ENCODE measurements at regions not wholly inside any gene's neighbourhood (a gene's known extent, or its start where the extent isn't known, plus 50 kb on each side); places are given as distances from the start of the nearest gene placed in this dataset.

- H3K36me3 Mint-ChIP-seq (ENCODE audit: low read depth) = peaks cover 3% of the 10 kb centered on the region
- peak; percentile 96 for DNase-seq
- peaks cover 36% of the 10 kb centered on the region for H3K4me1 Mint-ChIP-seq (ENCODE audit: low read depth)
- ATAC-seq = peak; percentile 96
- ChIA-PET CTCF (interaction anchor here (1.3 to 1.5 kb wide), 4 partner anchors 34 to 104 kb away, joined by 3 to 4 read pairs (median 4); no protein-coding TSS in a partner anchor), POLR2A (interaction anchor here (0.9 to 1.5 kb wide), 12 partner anchors 11 to 601 kb away, joined by 3 to 9 read pairs (median 3); no protein-coding TSS in a partner anchor)
- TF ChIP-seq, protein P1, sequence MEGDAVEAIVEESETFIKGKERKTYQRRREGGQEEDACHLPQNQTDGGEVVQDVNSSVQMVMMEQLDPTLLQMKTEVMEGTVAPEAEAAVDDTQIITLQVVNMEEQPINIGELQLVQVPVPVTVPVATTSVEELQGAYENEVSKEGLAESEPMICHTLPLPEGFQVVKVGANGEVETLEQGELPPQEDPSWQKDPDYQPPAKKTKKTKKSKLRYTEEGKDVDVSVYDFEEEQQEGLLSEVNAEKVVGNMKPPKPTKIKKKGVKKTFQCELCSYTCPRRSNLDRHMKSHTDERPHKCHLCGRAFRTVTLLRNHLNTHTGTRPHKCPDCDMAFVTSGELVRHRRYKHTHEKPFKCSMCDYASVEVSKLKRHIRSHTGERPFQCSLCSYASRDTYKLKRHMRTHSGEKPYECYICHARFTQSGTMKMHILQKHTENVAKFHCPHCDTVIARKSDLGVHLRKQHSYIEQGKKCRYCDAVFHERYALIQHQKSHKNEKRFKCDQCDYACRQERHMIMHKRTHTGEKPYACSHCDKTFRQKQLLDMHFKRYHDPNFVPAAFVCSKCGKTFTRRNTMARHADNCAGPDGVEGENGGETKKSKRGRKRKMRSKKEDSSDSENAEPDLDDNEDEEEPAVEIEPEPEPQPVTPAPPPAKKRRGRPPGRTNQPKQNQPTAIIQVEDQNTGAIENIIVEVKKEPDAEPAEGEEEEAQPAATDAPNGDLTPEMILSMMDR (IDR thresholded peaks at IDR 0.05) = no peak
- H3K9me3 Mint-ChIP-seq = peaks cover 4% of the 10 kb centered on the region
- peak overlapping the region; percentile 4 for H3K4me3 Mint-ChIP-seq
- no peaks in the 10 kb centered on the region for H3K27me3 Mint-ChIP-seq
- peak overlapping the region; percentile 95 for H3K27ac Mint-ChIP-seq
- intact Hi-C loops (cut with micrococcal nuclease) = no loop called here
These were observed 99.7 kb upstream of the LIPC start for GRCh38 chr15:58331913-58332675.

GRCh38 chr15:58332676-58333400 lies 99.0 kb upstream of the LIPC start:
- ATAC-seq (peak; percentile 54), DNase-seq (no peak)
- Mint-ChIP-seq H3K27ac (peak overlapping the region; percentile 95), H3K36me3 (ENCODE audit: low read depth) (peaks cover 3% of the 10 kb centered on the region), H3K9me3 (peaks cover 4% of the 10 kb centered on the region), H3K4me3 (peak overlapping the region; percentile 4), H3K27me3 (no peaks in the 10 kb centered on the region), H3K4me1 (ENCODE audit: low read depth) (peaks cover 36% of the 10 kb centered on the region)
- intact Hi-C loops (cut with micrococcal nuclease) = no loop called here
- ChIA-PET CTCF (interaction anchor here (1.3 to 1.5 kb wide), 4 partner anchors 35 to 105 kb away, joined by 3 to 4 read pairs (median 4); no protein-coding TSS in a partner anchor), POLR2A (interaction anchor here (0.6 to 1.3 kb wide), 11 partner anchors 14 to 1871 kb away, joined by 3 to 9 read pairs (median 3); no protein-coding TSS in a partner anchor)
- TF ChIP-seq, protein P1 (IDR thresholded peaks at IDR 0.05) = no peak

DNA sequence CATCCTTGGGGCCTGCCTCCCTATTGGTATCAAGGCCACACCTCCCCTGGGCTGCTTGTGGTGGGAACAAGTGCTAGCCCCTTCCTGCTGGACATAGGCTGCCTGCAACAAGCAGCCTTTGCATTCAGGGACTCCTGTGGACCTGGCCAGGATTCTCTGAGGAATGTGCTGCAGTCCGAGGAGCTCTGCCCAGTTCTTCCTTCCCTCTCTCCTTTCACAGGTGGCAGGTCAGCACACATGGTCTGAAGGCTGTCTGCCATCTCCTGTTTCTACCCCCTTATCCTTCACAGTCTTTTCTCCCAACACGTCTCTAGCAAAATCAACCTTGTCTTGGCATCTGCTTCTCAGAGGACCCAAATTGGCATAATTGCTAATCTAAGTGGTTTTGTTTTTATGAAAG lies 97.0 kb upstream of the LIPC start:
- Mint-ChIP-seq H3K4me3 (no peak overlapping the region), H3K36me3 (ENCODE audit: low read depth) (peaks cover 3% of the 10 kb centered on the region), H3K4me1 (ENCODE audit: low read depth) (peaks cover 36% of the 10 kb centered on the region), H3K27ac (no peak overlapping the region), H3K9me3 (peaks cover 4% of the 10 kb centered on the region), H3K27me3 (no peaks in the 10 kb centered on the region)
- CTCF ChIA-PET = interaction anchor here (1.4 kb wide), 1 partner anchor 9 kb away, joined by 4 read pairs; no protein-coding TSS in a partner anchor
- DNase-seq (no peak), ATAC-seq (no peak)
- intact Hi-C loops (cut with micrococcal nuclease) = no loop called here
- POLR2A ChIA-PET = no interaction called here
- TF ChIP-seq, protein P1 (IDR thresholded peaks at IDR 0.05) = no peak

DNA sequence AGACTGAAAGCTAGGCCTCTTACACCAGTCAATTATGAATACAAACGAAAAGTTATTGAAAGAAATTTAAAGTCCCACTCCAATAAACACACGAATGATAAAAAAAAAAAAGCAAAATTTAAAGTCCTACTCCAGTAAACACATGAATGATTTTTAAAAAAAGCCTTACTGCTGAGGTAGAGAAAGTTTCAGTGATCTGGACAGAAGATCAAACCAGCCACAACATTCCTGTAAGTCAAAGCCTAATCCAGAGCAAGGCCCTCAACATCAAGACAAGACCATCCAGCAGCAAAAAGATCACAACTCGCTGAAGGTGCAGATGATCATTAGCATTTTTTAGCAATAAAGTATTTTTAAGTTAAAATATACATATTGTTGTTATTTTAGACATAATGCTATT lies 95.6 kb upstream of the LIPC start:
- ATAC-seq = no peak
- H3K4me1 Mint-ChIP-seq (ENCODE audit: low read depth) = peaks cover 26% of the 10 kb centered on the region
- H3K4me3 Mint-ChIP-seq = no peak overlapping the region
- H3K27ac Mint-ChIP-seq = no peak overlapping the region
- intact Hi-C loops (cut with micrococcal nuclease) = no loop called here
- POLR2A ChIA-PET = no interaction called here
- CTCF ChIA-PET = no interaction called here
- H3K36me3 Mint-ChIP-seq (ENCODE audit: low read depth) = peaks cover 3% of the 10 kb centered on the region
- H3K27me3 Mint-ChIP-seq = no peaks in the 10 kb centered on the region
- TF ChIP-seq, protein P1 (IDR thresholded peaks at IDR 0.05) = no peak
- peaks cover 4% of the 10 kb centered on the region for H3K9me3 Mint-ChIP-seq
- DNase-seq = no peak

DNA sequence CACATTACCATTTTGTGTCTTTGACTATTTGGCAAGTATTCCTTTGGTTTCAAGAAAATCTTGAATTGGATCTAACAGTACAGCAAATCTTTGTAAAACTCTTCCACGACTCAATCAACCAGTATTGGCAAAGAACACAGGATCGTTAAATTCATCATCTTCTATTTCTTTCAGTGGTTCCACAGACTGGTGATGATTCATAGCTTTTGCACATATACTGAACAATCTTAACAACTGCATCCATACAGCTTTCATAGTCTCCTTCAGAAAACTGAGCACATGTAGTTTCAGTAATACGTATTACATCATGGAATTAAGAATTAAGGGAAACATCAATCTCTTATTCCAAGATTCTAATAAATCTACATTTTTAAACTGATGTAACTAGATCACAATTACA lies 91.6 kb upstream of the LIPC start:
- intact Hi-C loops (cut with micrococcal nuclease) = no loop called here
- ATAC-seq (no peak), DNase-seq (no peak)
- Mint-ChIP-seq H3K4me1 (ENCODE audit: low read depth) (no peaks in the 10 kb centered on the region), H3K27me3 (no peaks in the 10 kb centered on the region), H3K27ac (no peak overlapping the region), H3K36me3 (ENCODE audit: low read depth) (no peaks in the 10 kb centered on the region), H3K4me3 (no peak overlapping the region), H3K9me3 (no peaks in the 10 kb centered on the region)
- TF ChIP-seq, protein P1 (IDR thresholded peaks at IDR 0.05) = no peak
- ChIA-PET POLR2A (no interaction called here), CTCF (no interaction called here)
